ENCODE measurements at regions not wholly inside any gene's neighbourhood (a gene's known extent, or its start where the extent isn't known, plus 50 kb on each side); places are given as distances from the start of the nearest gene placed in this dataset.

- no peak for TF ChIP-seq CTCF (IDR thresholded peaks at IDR 0.05)
- no peak for TF ChIP-seq POLR2AphosphoS5 (IDR thresholded peaks at IDR 0.05)
Measured at GRCh38 chr1:222326710-222327036, 221.2 kb downstream of the HHIPL2 start.

Data from prostate gland (tissue), 2 donors.